GM21423 (cell line): ENCODE measurements at regions not wholly inside any gene's neighbourhood (a gene's known extent, or its start where the extent isn't known, plus 50 kb on each side); places are given as distances from the start of the nearest gene placed in this dataset.
"Not testable (repeated sequence)": the region's sequence is repeated elsewhere in the genome, so short reads cannot be mapped to it uniquely, and the experiment has no call there.

Source experiments
- ATAC-seq: cut with Tn5 transposase; IDR thresholded peaks from one replicate; pipeline ENCODE4 v1.9.1; 2021; ENCODE audit warnings: mild to moderate bottlenecking, moderate library complexity; ENCODE audit not compliant: unreplicated experiment

DNA sequence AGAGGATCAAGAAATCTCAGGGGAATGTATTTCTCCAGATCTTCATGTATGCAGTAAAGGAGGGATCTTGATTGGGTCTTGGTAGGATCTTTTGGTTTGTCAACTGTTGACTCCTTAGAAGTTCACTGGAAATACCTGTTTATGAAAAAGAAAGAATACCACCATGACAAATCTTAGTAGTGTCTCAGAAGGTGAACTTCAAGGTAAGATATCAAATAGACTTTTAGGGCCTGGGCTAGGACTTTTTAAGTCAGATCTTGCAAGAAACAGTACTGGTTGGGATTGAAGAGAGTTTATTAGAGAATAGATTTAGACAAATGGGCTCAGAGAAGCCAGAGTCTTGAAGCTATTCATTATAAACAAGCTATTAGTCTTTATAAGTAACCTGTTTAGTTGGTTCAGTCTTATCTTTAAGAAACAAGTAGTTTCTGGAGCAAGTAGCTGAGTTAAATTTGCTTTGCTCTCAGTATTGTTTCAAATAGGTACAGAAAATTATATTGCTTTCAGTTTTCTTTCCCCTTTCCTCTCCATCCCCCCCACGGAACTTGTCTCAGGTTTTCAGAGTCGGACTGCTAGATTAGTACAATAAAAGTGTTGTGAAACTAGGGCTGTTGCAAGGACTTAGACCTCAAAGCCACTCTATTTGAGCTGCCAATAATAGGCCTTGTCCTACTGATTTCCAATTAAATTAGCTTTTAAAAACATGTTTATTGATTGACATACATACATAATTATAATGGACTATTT lies 529.1 kb upstream of the CITED2 start:
- ATAC-seq, result peak; percentile 97

DNA sequence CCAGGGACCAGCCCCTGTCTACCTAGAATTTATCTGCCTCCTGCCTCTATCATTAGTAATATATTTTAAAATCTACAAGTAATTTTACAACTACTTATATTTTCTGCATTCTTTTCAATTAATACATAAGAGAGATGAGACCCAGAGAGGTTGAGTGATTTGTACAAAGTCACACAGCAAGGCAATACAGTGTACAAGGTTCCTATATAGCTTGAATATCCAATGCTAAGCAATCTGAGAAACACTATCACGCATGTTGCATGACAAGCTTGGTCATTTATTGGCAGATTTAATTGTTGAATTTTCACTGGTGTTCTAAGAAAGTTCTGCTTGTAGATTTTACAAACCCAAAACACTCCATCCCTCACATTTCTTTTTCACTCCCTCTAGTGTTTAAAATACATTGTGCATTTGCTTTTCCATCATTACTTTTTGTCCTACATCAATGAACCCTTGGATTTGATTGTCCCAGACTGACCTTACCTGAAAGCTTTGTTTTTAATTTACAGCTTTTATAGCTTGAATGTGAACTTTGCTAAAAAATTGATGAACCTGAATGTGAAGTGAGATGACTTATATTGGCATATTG lies 520.9 kb upstream of the CITED2 start:
- no peak for ATAC-seq

DNA sequence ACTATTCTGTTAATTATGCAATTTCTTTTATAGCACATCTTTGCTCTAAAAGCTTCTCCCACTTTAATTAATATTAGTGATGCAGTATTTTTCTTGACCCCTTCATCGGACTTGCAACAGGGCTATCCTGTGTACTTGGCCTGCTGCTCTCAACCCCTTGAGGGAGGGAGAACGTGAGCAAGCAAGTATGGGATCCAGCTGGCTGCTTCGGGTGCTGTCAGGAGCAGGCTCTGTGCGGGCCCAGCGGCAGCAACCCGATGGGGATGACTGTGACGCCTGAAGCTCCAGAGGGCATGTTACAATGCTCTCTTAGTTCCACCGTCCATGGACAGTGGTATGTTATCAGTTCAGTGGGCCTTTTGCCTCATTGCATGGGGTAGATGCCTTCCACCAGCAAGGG lies 519.8 kb upstream of the CITED2 start:
- no peak for ATAC-seq

DNA sequence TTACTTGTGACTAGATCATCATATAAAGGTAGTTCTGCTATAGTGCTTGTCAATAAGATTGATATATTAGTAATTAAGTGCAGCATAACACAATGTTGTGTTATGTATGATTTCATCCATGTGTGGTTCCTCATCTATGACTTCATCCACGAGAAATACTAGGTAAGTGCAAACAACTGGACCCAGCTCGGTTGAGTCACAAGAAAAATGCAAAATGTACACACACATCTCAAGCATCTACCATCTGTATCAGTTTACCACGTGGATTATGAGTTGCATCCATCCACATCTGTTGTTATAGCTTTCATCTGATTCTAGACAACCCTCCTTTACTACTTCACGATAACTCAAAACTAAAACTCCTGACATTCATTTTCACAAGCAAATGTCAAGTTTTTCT lies 517.0 kb upstream of the CITED2 start:
- ATAC-seq, result no peak

DNA sequence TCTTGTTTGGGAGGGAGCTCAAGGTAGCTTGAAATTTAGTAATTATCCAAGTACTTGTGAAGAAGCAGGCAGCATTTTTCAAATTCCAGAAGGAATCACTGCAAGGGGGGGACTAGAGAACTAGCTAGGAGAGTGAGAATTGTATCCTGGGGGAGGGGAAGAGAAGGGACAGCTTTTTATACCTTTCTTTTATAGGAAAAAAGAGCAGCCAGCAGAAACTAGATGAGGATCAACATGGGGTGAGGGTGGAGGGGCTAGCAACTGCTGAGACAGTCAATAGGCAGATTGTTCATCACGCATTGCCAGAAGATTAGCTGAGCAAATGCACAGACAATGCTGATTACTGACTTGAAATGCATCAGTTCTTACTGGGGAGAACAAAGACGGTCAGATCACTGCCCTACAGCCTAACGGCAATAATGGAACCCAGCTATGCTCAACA lies 514.3 kb upstream of the CITED2 start:
- no peak for ATAC-seq

DNA sequence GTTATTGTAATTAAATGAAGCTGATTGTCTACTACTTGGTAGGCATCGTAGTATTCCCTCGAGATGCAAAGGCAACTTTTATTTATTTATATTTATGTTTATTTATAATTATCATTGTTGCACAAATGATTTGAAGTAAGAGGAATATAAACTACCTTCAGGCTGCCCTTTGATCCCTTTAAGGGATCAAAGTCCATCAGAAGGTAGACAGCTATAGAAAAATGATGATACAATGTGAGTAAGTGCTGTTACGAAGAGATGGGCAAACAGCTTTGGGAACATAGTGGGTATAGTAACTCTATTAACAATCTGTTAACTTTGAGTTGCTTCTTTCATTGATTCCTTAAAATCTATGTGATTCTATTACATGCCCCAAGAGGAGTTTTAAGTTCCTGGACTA lies 512.8 kb upstream of the CITED2 start:
- ATAC-seq, result no peak

DNA sequence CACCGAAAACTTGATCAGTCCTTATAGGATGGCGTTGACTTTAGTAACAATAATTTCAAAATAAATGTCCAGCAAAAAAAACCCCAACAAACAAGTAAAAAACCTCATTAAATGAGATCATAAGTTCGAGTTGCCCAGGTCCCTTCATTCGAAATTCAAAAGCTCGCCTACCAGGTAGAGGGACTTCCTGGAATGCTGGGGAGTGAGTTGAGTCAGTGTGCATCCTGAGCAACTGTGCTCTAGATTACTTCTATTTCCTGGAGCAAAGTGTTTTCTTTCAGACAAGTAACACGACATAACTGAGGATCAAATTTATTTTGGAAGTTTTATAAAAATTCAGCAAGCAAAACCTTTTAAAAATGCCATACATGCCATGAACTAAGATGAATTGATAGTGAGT lies 511.9 kb upstream of the CITED2 start:
- ATAC-seq, result no peak

DNA sequence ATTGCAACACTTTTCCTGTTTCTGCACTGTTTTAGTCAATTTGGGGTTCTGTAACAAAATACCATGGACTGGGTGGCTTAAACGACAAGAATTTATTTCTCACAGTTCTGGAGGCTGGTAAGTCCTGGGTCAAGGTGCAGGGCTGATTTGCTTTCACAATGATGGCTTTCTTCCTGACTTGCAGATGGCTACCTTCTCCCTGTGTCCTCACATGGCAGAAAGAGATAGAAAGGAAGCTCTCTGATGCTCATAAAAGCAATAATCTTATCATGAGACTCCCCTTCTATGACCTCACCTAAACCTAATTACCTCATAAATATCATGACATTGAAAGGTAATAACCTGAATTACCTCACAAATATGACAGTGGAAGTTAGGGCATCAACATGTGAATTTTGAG lies 511.5 kb upstream of the CITED2 start:
- no peak for ATAC-seq

DNA sequence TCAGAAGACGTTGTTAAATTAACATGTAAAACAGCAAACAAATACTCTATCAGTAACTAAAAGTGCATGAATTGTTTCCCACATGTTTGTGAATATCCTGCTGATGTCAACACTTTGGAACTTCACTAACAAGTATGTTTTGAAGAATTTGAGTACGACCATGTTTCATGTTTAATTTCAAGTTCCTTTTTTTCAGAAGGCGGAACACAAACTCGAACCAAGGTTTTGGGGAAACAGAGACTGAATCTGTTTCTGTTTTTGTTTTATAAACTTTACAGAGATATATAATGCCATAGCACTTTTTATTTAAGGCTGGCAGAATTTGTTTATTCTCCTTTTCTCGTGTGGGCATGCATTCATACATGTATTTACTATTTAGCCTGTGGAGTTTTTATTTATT lies 509.3 kb upstream of the CITED2 start:
- no peak for ATAC-seq

DNA sequence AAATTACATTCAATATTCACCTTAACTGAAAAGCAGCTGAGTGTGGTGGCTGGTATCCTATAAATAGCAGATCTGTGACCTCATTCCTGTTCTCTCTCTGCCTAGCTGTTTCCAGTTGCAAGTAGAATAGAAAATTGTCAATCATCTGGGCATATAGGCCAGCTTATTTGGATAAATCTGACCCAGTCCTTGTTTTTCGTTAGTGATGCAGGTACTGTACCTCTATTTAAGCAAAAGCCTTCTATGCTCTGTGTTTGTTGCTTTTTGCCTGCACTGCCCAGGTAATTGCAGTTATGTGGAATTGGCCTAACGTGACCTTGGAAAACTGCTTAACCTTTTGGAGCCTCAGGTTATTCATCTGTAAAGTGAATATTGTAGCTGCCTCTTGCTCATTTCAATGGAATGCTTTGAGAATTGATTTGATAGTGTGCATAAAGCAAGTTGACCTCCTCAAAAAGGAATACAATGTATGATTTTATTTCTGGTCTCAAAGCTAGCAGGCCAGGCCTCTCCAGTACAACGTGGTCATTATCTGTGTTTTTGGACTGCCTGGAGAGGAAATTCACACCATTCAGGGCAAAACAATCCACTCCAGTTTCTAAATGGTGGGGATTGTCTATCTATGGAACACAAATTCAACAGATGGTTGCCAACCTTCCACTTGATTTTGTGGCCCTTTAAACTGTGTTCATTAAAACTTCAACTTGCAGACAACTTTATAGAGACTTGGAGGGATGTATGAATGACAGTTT lies 508.7 kb upstream of the CITED2 start:
- ATAC-seq, result no peak

DNA sequence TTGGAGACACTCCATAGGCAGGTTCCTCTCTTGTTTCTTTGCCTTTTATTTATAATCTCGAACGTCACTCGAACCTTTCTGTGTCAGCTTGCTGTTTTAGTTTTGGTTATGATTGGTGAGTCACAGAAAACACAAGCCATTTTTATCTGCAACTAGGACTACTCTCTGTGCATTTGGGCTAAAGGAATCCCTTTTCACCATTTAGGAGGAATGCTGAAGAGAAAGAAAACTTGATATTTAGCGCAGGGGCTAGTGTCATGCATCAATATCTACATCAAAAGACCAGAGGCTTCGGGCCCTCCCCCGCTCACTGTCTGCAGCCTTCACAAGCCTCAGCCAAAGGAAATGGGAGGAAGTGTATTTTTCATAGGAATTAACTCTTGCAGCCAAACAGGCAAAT lies 507.8 kb upstream of the CITED2 start:
- peak; percentile 12 for ATAC-seq

DNA sequence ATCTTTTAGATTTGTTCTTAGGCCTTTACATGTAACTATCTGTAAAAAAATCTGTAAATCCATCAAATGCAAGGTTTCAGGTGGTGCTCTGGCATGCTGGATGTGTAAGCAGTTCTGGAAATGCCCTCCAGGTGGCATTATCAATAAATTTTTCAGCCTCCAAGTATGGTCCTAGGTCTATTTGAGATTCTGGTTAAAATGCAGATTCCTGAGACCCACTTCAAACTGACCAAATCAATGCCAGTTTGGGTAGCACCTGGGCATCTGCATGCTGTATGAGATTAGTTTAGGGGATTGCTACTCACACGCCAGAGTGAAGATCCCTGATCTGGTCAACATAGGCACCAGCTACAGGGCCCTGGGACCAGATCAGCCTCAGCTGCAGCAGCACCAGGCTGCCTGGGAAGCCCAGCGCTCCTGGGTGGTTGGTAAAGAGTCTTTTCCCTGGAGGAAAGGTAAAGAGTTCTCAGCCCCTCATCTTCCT lies 507.3 kb upstream of the CITED2 start:
- peak; percentile 76 for ATAC-seq

DNA sequence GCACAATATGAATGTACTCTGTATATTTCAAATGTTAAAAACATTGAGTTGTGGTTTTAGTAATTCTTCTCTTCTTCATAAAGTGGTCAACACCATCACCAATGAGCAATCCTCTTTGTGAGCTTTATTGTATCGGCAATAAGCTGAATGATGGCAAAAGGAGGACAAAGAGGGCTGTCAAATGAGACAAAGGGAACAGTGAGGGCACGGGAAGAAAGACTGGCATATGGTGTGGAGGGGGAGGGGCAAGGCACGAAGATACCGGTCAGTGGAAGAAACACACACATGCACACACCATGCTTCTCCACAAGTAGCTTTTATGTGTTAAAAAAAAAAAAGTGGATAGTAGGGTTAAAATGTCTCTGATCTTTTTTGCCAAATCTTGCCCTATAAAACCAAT lies 506.8 kb upstream of the CITED2 start:
- no peak for ATAC-seq

DNA sequence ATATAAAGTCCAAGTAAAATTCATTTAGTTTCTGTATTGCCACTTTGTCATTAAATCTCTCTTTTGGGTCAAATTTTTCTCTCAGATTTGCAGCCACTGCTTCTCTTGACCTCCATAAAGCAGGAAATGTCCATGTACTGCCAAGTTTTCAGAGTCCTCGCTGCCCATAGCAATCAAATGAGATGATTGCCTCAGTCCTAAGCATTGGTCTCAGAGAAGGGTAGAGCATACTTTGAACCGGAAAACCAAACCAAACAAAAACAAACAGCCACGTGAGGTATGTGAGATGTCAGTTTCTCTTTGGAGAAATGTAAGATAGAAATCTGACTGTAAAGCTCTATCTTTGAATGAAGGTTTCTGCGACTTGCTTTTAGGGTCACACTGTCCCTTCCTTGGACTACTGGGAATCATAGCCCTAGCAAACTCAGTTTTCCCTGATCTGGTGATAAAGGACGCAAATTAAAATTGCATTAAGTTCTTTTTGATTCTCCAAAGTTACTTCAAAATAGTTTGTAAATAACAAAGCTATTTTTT lies 505.4 kb upstream of the CITED2 start:
- ATAC-seq, result no peak

DNA sequence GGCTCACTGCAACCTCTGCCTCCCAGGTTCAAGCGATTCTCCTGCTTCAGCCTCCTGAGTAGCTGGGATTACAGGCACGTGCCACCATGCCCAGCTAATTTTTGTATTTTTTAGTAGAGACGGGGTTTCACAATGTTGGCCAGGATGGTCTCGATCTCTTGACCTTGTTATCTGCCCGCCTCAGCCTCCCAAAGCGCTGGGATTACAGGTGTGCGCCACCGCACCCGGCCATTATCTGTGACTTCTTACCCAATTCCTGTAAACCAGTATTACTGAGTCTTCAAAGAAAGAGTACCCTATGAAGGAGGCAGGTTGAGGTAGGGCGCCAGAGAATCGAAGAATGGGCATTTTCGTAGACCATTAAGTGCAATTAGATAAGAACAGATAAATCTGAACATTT lies 504.8 kb upstream of the CITED2 start:
- ATAC-seq, result not testable (repeated sequence)

DNA sequence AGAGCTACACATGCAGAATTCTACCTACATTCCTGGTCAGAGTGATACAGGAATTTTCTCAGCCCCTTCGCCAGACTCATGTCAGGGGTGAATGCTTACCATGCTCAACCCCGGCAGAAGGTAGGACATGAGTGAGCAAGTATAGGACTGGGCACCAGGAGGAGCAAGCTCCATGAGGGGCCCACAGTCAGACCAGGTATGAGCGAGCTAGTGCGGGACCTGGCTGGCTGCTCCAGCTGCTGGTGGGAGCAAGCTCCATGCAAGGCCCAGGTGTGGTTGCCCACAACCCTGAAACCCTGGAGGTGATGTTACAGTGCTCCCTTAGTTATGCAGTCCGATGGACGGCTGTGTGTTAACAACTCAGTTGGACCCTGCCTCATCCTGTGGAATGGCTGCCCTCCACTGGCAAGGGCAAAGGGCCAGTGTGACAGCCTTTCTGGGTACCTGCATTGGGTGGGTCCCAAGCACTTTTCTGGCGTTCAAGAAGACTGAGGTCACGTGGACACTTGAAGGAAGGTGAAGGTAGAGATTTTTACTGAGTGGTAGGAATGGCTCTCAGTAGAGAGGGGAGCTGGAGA lies 503.5 kb upstream of the CITED2 start:
- no peak for ATAC-seq

DNA sequence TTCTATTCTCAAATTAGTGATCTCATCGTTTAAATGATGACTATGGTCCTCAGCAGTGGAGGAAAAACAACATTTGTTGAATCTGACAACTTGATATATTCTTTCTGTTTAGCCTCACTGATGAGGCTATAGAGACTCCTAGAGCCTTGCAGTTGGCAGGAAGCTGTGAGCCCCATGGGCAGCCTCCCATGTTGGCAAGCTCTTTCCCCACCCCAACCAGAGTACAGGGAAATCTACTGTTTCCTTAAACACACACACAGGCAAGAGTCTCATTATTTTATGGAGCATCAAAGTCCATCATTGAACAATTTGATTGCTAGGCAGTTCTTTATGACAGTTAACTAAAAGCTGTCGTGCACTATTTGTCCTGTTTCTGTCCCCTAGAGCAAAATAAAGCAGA lies 498.2 kb upstream of the CITED2 start:
- no peak for ATAC-seq

DNA sequence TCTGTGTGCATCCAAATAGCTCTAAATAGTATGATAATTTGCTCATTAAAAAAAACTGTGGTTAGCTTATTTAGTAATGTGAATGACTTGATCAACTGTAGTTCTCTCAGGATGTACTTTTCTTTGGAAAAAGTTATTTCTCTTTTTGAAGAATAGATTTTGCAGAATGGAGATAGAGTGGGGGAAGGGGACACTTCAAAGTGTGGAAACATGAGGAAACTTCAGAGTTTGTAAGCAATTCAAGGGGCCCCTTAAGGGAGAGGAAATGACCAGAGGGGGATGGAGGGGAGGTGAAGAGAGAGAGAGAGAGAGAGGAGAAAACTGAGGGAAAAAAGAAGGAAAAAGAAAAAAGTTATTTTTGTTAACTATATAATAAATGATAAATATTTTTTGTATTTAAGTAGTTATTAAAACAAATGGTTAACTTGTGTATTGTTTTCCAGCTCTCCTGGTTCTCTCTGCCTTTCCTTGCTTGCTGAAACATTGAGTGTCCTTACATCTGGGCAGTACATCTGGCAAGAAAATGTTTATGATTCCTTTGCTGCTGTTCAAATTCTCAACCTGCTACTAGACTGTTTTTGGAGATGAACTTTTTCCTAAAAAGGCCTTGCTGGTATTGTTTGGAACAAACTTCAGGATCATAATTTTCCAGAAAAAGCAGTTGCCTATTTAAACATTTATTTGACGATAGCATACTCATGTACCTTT lies 497.5 kb upstream of the CITED2 start:
- ATAC-seq, result no peak

DNA sequence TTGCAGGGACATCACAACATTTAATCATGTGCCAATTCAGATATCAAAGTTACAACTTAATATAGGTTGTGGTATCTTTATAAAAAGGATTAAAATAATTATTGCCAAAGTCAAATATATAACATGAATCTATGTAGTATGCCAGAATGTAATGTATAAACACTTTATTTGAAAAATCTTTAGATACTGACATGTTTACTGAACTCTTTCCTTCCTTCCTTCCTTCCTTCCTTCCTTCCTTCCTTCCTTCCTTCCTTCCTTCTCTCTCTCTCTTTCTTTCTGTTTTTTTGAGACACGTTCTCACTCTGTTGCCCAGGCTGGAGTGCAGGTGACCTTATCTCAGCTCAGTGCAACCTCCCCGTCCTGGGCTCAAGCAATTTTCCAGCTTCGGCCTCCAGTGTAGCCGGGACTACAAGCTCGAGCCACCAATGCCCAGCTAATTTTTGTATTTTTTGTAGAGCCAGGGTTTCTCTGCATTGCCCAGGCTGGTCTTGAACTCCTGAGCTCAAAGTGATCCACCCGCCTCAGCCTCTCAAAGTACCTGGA lies 496.8 kb upstream of the CITED2 start:
- no peak for ATAC-seq

DNA sequence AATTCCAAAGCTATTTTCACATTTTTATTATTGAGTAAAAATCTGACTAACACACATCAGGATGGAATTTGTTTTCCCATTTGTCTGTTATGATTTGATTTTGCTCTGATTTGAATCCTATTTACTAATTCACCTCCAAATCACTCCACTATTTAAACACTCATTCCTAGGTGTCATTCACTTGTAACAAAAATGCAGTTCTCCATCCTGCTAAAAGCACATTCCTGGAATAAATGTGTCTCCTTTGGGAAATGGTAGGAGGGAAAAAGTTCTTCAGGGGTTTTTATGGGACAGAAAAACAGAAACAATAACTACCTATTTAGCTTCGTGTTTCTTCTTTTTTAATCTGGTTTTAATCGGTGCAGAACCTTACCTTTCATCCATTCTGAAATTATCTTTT lies 494.1 kb upstream of the CITED2 start:
- no peak for ATAC-seq
